HG02798 (cell line): ENCODE measurements at regions not wholly inside any gene's neighbourhood (a gene's known extent, or its start where the extent isn't known, plus 50 kb on each side); places are given as distances from the start of the nearest gene placed in this dataset.
"Not testable (repeated sequence)": the region's sequence is repeated elsewhere in the genome, so short reads cannot be mapped to it uniquely, and the experiment has no call there.

Experiments used
- ATAC-seq: cut with Tn5 transposase; IDR thresholded peaks from one replicate; pipeline ENCODE4 v1.9.1; 2021; ENCODE audit warnings: mild to moderate bottlenecking; ENCODE audit not compliant: unreplicated experiment, poor library complexity

GRCh38 chr20:4635781-4636180 lies 50.5 kb upstream of the PRNP start:
- no peak for ATAC-seq

GRCh38 chr20:4635342-4635741 lies 50.9 kb upstream of the PRNP start:
- no peak for ATAC-seq

GRCh38 chr20:4633780-4634179 lies 52.5 kb upstream of the PRNP start:
- ATAC-seq, result no peak

- no peak for ATAC-seq
Measured at GRCh38 chr20:4633379-4633778, 52.9 kb upstream of the PRNP start.

GRCh38 chr20:4632876-4633275 lies 53.4 kb upstream of the PRNP start:
- no peak for ATAC-seq

- ATAC-seq, result no peak
Measured at GRCh38 chr20:4626228-4626627, 60.0 kb upstream of the PRNP start.

GRCh38 chr20:4625687-4626086 lies 60.6 kb upstream of the PRNP start:
- no peak for ATAC-seq

GRCh38 chr20:4624675-4625336 lies 61.5 kb upstream of the PRNP start:
- ATAC-seq, result not testable (repeated sequence)

GRCh38 chr20:4619144-4619543 lies 67.1 kb upstream of the PRNP start:
- ATAC-seq, result not testable (repeated sequence)

- ATAC-seq, result no peak
Measured at GRCh38 chr20:4617484-4617883, 68.8 kb upstream of the PRNP start.

- ATAC-seq, result no peak
Measured at GRCh38 chr20:4617019-4617418, 69.2 kb upstream of the PRNP start.

GRCh38 chr20:4613718-4614620 lies 72.3 kb upstream of the PRNP start:
- no peak for ATAC-seq

GRCh38 chr20:4613184-4613583 lies 73.1 kb upstream of the PRNP start:
- no peak for ATAC-seq

GRCh38 chr20:4610871-4611270 lies 75.4 kb upstream of the PRNP start:
- no peak for ATAC-seq

- no peak for ATAC-seq
Measured at GRCh38 chr20:4609511-4609910, 76.7 kb upstream of the PRNP start.

GRCh38 chr20:4608861-4609260 lies 77.4 kb upstream of the PRNP start:
- no peak for ATAC-seq

- peak; percentile 70 for ATAC-seq
Measured at GRCh38 chr20:4607287-4607713, 79.0 kb upstream of the PRNP start.

- no peak for ATAC-seq
Measured at GRCh38 chr20:4606051-4606450, 80.2 kb upstream of the PRNP start.

- ATAC-seq, result no peak
Measured at GRCh38 chr20:4605166-4605565, 81.1 kb upstream of the PRNP start.

GRCh38 chr20:4604580-4604979 lies 81.7 kb upstream of the PRNP start:
- no peak for ATAC-seq

GRCh38 chr20:4603724-4604123 lies 82.5 kb upstream of the PRNP start:
- no peak for ATAC-seq

- no peak for ATAC-seq
Measured at GRCh38 chr20:4602297-4602631, 84.0 kb upstream of the PRNP start.
